ENCODE measurements at regions not wholly inside any gene's neighbourhood (a gene's known extent, or its start where the extent isn't known, plus 50 kb on each side); places are given as distances from the start of the nearest gene placed in this dataset.
"Not testable (repeated sequence)": the region's sequence is repeated elsewhere in the genome, so short reads cannot be mapped to it uniquely, and the experiment has no call there.

- no peak for DNase-seq
Measured at GRCh38 chr1:222415441-222415840, 132.5 kb downstream of the HHIPL2 start.

DNA sequence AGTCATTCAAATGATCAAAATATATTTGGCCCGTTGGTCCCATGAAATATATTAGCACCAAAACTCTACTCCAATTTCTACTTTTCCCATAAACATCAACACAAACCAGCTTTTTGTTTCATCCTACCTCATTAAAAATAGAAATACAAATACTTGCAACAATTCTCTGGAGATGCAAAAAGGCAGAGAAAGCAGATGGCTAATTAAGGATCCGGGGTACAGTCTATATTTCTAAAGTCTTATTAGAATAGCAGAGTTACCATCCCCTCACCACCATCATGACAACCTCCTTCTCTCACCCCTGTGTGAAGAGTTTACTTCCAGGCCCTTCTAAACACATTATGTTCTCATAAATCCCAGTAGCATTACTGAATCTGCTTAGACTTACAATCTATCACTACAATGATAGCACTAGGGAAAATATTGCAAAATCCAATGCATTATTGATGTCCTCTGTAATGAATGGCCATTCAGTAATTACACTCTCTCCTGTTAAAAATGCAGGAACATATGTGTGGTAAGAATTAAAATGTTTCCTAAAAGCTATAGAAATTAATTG is 133.8 kb downstream of the HHIPL2 start:
- DNase-seq = no peak

- no peak for DNase-seq
Measured at GRCh38 chr1:222413436-222413835, 134.5 kb downstream of the HHIPL2 start.

- no peak for DNase-seq
Measured at GRCh38 chr1:222404710-222405109, 143.2 kb downstream of the HHIPL2 start.

GRCh38 chr1:222399197-222399596 is 148.7 kb downstream of the HHIPL2 start:
- DNase-seq = no peak

DNA sequence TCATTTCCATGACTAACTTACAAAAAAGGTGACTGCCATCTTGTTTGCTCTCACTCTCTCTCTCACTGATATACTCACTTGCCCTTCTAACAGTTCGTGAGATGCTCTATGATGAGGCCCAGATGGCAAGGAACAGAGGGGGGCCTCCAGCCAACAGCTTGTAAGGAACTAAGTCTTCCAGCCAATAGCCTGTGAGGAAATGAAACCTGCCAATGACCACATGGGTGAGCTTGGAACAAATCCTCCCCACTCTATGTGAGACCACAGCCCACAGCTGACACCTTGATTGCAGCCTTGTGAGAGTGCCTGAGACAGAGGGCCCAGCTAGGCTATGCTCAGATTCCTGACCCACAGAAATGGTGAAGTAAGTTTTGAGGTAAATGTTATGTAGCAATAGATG is 153.7 kb downstream of the HHIPL2 start:
- DNase-seq = no peak

- DNase-seq = no peak
Measured at GRCh38 chr1:222392556-222392955, 155.3 kb downstream of the HHIPL2 start.

DNA sequence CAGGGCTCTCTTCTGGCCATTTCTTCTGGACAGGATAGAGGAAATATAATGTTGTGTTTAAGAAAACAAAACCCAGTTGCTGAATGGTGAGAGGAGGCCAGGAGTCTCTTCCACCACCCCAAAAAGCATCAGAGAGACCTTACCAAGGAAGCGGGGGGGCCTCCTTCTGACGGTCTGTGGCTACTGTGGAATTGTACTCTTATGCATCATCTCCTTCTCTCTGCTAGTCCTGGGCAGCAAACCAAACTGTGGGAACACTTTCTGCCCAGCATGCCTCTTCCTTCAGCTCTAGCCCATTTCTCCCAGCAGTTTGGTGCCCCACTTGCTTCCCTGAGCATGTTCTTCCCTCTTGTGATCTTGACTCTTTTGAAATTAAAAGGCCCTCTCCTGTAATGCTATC is 157.7 kb downstream of the HHIPL2 start:
- DNase-seq = no peak

DNA sequence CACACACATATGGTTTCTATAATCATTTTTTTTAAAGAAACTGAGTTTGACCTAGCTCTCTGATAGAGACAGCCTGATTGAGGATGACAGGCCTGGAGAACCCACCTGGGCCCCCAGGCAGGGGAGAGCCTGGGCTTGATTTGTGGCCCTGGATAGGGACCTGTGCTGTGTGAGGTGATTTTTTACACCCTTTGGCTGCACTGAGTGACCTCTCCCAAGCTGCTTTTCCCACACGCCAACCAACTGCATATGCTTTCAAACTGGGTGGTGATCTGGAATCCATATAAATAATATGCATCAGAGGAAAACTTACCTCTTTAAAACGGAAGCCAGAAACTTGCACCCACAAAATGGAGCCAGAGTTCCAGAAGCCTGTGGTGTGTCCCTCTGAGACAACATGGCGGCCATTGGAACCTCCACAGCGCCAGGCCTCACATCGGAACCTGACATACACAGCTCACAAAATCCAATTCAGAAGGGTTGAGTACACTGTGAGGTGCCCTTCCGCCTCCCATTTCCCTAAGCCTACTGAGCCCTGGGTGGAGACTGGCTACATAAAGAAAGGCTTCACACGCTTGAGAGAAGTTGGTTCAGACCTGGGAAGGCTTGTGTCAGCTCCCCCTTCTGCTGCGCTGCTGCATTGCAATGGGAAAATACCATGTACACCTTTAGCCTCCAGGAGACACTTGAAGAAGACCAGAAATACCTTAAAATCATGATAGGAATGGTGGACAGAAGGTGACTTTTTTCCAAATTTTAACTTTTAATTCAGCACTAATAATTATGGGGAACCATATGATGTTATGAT is 160.7 kb downstream of the HHIPL2 start:
- DNase-seq = no peak

- DNase-seq = no peak
Measured at GRCh38 chr1:222385955-222386354, 161.9 kb downstream of the HHIPL2 start.

DNA sequence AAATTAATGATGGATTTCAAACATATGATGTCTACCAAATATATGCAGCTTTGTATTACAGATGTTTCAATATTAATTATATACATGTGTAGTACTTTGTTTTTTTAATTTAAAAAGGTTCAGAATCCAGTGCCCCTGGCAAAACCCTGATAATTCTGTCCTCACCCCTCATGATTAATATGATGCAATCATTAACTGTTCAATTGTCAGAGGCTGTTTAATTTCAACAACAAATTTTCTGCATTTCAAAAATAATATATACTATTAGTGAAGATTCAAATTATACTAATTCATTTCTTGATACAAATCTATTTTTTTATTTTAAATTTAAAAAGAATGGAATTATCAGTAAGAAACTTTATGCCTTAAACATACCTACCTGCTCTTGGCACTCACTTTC is 162.6 kb downstream of the HHIPL2 start:
- DNase-seq = no peak

- no peak for DNase-seq
Measured at GRCh38 chr1:222384531-222384930, 163.4 kb downstream of the HHIPL2 start.

GRCh38 chr1:222382171-222382570 is 165.7 kb downstream of the HHIPL2 start:
- no peak for DNase-seq

- no peak for DNase-seq
Measured at GRCh38 chr1:222377428-222378088, 170.3 kb downstream of the HHIPL2 start.

GRCh38 chr1:222376791-222377190 is 171.1 kb downstream of the HHIPL2 start:
- not testable (repeated sequence) for DNase-seq

DNA sequence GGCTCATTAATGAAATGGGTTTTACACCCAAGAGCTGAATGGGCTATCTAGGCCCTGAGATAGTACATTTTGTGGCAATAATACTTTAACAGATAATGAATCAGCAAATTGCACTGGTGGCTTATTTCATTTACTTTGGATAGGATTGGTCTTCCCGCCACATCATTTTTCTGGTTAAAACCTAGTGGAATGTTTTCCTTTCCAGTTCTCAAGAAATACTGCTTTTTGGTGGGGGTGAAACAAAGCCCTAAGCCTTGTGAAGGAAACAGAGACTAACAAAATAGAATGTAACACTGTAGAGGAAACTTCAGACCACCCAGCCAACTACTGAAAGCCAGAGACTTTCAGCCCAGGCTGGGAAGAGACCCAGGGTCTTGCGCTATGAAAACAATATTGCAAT is 172.2 kb downstream of the HHIPL2 start:
- no peak for DNase-seq

GRCh38 chr1:222373831-222374602 is 173.9 kb downstream of the HHIPL2 start:
- no peak for DNase-seq

- no peak for DNase-seq
Measured at GRCh38 chr1:222373216-222373615, 174.7 kb downstream of the HHIPL2 start.

- no peak for DNase-seq
Measured at GRCh38 chr1:222372221-222372620, 175.7 kb downstream of the HHIPL2 start.

GRCh38 chr1:222370913-222371675 is 176.8 kb downstream of the HHIPL2 start:
- DNase-seq = no peak

DNA sequence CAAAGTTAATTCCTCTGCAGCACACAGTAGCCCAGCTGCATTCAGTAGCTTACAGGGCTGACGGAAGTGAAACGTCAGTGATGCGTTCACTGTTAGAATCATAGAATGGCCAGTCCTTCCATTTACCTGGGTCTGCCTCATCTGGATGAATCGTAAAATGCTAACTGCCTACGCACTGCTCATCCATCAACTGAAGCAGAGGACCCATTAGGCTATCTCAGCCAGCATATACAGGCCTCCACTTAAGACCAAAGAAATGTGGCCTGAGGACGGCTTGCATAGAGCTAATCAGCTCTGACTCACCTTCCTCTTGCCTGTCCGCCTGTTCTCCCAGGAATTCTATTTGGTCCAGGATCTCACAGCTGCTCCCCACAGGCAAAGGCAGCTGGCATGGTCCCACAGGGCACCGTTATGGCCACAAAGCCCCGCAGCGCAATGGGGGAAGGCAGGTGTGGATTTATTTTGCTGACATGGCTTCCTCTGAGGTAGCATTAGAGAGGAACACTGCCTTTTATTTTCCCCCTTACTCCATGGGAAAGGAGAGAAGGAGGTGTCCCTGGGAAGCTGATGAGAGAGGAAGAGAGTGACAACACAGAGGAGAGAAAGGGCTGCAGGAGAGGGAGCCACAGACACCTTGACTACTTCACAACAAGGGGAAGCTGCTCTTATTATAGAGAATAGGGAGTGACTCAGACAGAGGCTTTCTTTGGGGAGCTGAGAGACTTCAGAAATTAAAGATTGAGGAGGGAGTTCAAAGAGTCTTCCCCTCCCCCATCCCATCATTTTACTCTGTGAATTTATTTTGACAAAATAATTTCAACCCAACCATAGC is 177.6 kb downstream of the HHIPL2 start:
- no peak for DNase-seq

GRCh38 chr1:222369148-222369547 is 178.8 kb downstream of the HHIPL2 start:
- DNase-seq = no peak
